Mesendoderm (in vitro differentiated cells): ENCODE measurements at regions not wholly inside any gene's neighbourhood (a gene's known extent, or its start where the extent isn't known, plus 50 kb on each side); places are given as distances from the start of the nearest gene placed in this dataset.

ENCODE experiments used
- DNase-seq: peaks from one replicate; pipeline ENCODE4 v3.0.0; 2013
- H2AK5ac ChIP-seq: 2 replicates; pipeline ENCODE4 v1.6.1; 2013; ENCODE audit warnings: low read length, inconsistent platforms
- H2BK120ac ChIP-seq: 2 replicates; pipeline ENCODE4 v1.6.1; 2013; ENCODE audit warnings: low read depth, mild to moderate bottlenecking, low read length, moderate library complexity, mixed read lengths
- H2BK15ac ChIP-seq: replicated peaks from 2 replicates; pipeline ENCODE4 v1.6.1; 2013; ENCODE audit warnings: low read depth, mild to moderate bottlenecking, moderate library complexity
- H2BK5ac ChIP-seq: 2 replicates; pipeline ENCODE4 v1.6.1; 2013; ENCODE audit warnings: low read length, inconsistent platforms
- H3K18ac ChIP-seq: 2 replicates; pipeline ENCODE4 v1.6.1; 2013; ENCODE audit warnings: mild to moderate bottlenecking, low read length, mixed read lengths
- H3K23ac ChIP-seq: one replicate; pipeline ENCODE4 v1.6.1; 2013; ENCODE audit warnings: low read length
- H3K27ac ChIP-seq: 2 replicates; pipeline ENCODE4 v1.5.1; 2013; ENCODE audit warnings: low read depth, mild to moderate bottlenecking, inconsistent platforms, low read length, moderate library complexity
- H3K27me3 ChIP-seq: 2 replicates; pipeline ENCODE4 v1.6.1; 2013; ENCODE audit warnings: low read length, control low read depth, mild to moderate bottlenecking, inconsistent platforms; ENCODE audit not compliant: insufficient read depth, poor library complexity
- H3K36me3 ChIP-seq: 2 replicates; pipeline ENCODE4 v1.6.1; 2013; ENCODE audit warnings: low read length, inconsistent platforms; ENCODE audit not compliant: control insufficient read depth, insufficient read depth
- H3K4ac ChIP-seq: one replicate; pipeline ENCODE4 v1.6.1; 2013; ENCODE audit warnings: low read depth, mild to moderate bottlenecking, low read length, moderate library complexity
- H3K4me1 ChIP-seq: 2 replicates; pipeline ENCODE4 v1.6.1; 2013; ENCODE audit warnings: low read depth, low read length, inconsistent platforms; ENCODE audit not compliant: control insufficient read depth
- H3K4me2 ChIP-seq: 2 replicates; pipeline ENCODE4 v1.6.1; 2013; ENCODE audit warnings: low read length
- H3K4me3 ChIP-seq: 2 replicates; pipeline ENCODE4 v1.5.1; 2013; ENCODE audit warnings: mild to moderate bottlenecking, low read length
- H3K56ac ChIP-seq: one replicate; pipeline ENCODE4 v1.6.1; 2013; ENCODE audit warnings: low read length
- H3K79me1 ChIP-seq: 2 replicates; pipeline ENCODE4 v1.6.1; 2013; ENCODE audit warnings: low read length, inconsistent platforms
- H3K79me2 ChIP-seq: 2 replicates; pipeline ENCODE4 v1.6.1; 2013; ENCODE audit warnings: mild to moderate bottlenecking, low read length; ENCODE audit not compliant: control insufficient read depth, insufficient read depth
- H3K9ac ChIP-seq: 2 replicates; pipeline ENCODE4 v1.6.1; 2013; ENCODE audit warnings: low read length, inconsistent platforms
- H4K5ac ChIP-seq: one replicate; pipeline ENCODE4 v1.6.1; 2013; ENCODE audit warnings: low read length
- H4K8ac ChIP-seq: one replicate; pipeline ENCODE4 v1.6.1; 2013; ENCODE audit warnings: low read depth, mild to moderate bottlenecking, control low read depth, low read length, moderate library complexity
- WGBS: extraction: QIAGEN DNeasy Blood & Tissue Kit; methylation state at CpG from one replicate; pipeline ENCODE4 v1.1.7; 2013; ENCODE audit warnings: low lambda C conversion rate, missing lambda C conversion rate; ENCODE audit not compliant: insufficient coverage; ENCODE audit errors: extremely low coverage; 5-methylcytosine and 5-hydroxymethylcytosine counted together

GRCh38 chr10:127610816-127611215 lies 61.7 kb downstream of the NPS start:
- Histone ChIP-seq H3K27ac (no peak overlapping the region), H2BK5ac (no peak overlapping the region), H3K4me1 (no peaks in the 10 kb centered on the region), H3K27me3 (no peaks in the 10 kb centered on the region), H3K36me3 (no peaks in the 10 kb centered on the region), H4K8ac (no peak overlapping the region), H3K4me2 (no peak overlapping the region), H2AK5ac (no peak overlapping the region), H4K5ac (no peak overlapping the region), H3K18ac (no peak overlapping the region), H3K4ac (no peak overlapping the region), H2BK120ac (no peak overlapping the region), H3K56ac (no peak overlapping the region), H3K9ac (no peak overlapping the region), H3K79me2 (no peaks in the 10 kb centered on the region), H2BK15ac (no peak overlapping the region), H3K79me1 (no peaks in the 10 kb centered on the region), H3K23ac (no peak overlapping the region), H3K4me3 (no peak overlapping the region)
- DNase-seq, result no peak
- no CpG with 5 or more reads among the region's 1 CpG for WGBS

GRCh38 chr10:127614484-127615017 lies 65.4 kb downstream of the NPS start:
- Histone ChIP-seq H3K18ac (no peak overlapping the region), H4K8ac (no peak overlapping the region), H4K5ac (no peak overlapping the region), H3K56ac (no peak overlapping the region), H3K27me3 (no peaks in the 10 kb centered on the region), H3K27ac (no peak overlapping the region), H3K4me1 (no peaks in the 10 kb centered on the region), H3K4ac (no peak overlapping the region), H2BK15ac (no peak overlapping the region), H3K23ac (no peak overlapping the region), H3K9ac (no peak overlapping the region), H3K4me3 (no peak overlapping the region), H3K36me3 (no peaks in the 10 kb centered on the region), H3K4me2 (no peak overlapping the region), H3K79me2 (no peaks in the 10 kb centered on the region), H2BK120ac (no peak overlapping the region), H3K79me1 (no peaks in the 10 kb centered on the region), H2AK5ac (no peak overlapping the region), H2BK5ac (no peak overlapping the region)
- no CpG with 5 or more reads among the region's 7 CpGs for WGBS
- DNase-seq, result no peak

GRCh38 chr10:127618797-127619196 lies 69.7 kb downstream of the NPS start:
- no peak overlapping the region for H4K5ac ChIP-seq
- H3K27ac ChIP-seq, result no peak overlapping the region
- no CpG with 5 or more reads among the region's 3 CpGs for WGBS
- no peak overlapping the region for H3K4me2 ChIP-seq
- no peak overlapping the region for H3K23ac ChIP-seq
- no peak overlapping the region for H3K4ac ChIP-seq
- no peaks in the 10 kb centered on the region for H3K79me1 ChIP-seq
- H2BK5ac ChIP-seq, result no peak overlapping the region
- no peaks in the 10 kb centered on the region for H3K36me3 ChIP-seq
- no peak overlapping the region for H2AK5ac ChIP-seq
- DNase-seq, result no peak
- H4K8ac ChIP-seq, result no peak overlapping the region
- no peaks in the 10 kb centered on the region for H3K27me3 ChIP-seq
- no peaks in the 10 kb centered on the region for H3K79me2 ChIP-seq
- no peak overlapping the region for H3K9ac ChIP-seq
- H3K4me1 ChIP-seq, result no peaks in the 10 kb centered on the region
- H2BK120ac ChIP-seq, result no peak overlapping the region
- no peak overlapping the region for H2BK15ac ChIP-seq
- no peak overlapping the region for H3K56ac ChIP-seq
- no peak overlapping the region for H3K18ac ChIP-seq
- H3K4me3 ChIP-seq, result no peak overlapping the region

GRCh38 chr10:127619546-127620325 lies 70.6 kb downstream of the NPS start:
- Histone ChIP-seq H3K79me1 (no peaks in the 10 kb centered on the region), H3K4ac (no peak overlapping the region), H3K4me1 (no peaks in the 10 kb centered on the region), H3K4me3 (no peak overlapping the region), H3K56ac (no peak overlapping the region), H3K4me2 (no peak overlapping the region), H2BK120ac (no peak overlapping the region), H3K18ac (no peak overlapping the region), H3K27me3 (no peaks in the 10 kb centered on the region), H2BK5ac (no peak overlapping the region), H4K5ac (no peak overlapping the region), H3K27ac (no peak overlapping the region), H2AK5ac (no peak overlapping the region), H3K23ac (no peak overlapping the region), H3K36me3 (no peaks in the 10 kb centered on the region), H4K8ac (no peak overlapping the region), H2BK15ac (no peak overlapping the region), H3K79me2 (no peaks in the 10 kb centered on the region), H3K9ac (no peak overlapping the region)
- DNase-seq, result no peak
- no CpG with 5 or more reads among the region's 5 CpGs for WGBS

GRCh38 chr10:127635882-127636281 lies 86.8 kb downstream of the NPS start:
- no peak overlapping the region for H3K56ac ChIP-seq
- WGBS, result no CpG with 5 or more reads among the region's 2 CpGs
- no peaks in the 10 kb centered on the region for H3K27me3 ChIP-seq
- H3K4me1 ChIP-seq, result no peaks in the 10 kb centered on the region
- no peak overlapping the region for H3K9ac ChIP-seq
- H4K8ac ChIP-seq, result no peak overlapping the region
- no peak overlapping the region for H2BK15ac ChIP-seq
- no peaks in the 10 kb centered on the region for H3K79me2 ChIP-seq
- H4K5ac ChIP-seq, result no peak overlapping the region
- no peak overlapping the region for H3K4ac ChIP-seq
- H3K27ac ChIP-seq, result no peak overlapping the region
- no peak overlapping the region for H3K23ac ChIP-seq
- H3K36me3 ChIP-seq, result no peaks in the 10 kb centered on the region
- H3K18ac ChIP-seq, result no peak overlapping the region
- DNase-seq, result no peak
- no peak overlapping the region for H2AK5ac ChIP-seq
- no peaks in the 10 kb centered on the region for H3K79me1 ChIP-seq
- H3K4me2 ChIP-seq, result no peak overlapping the region
- no peak overlapping the region for H2BK120ac ChIP-seq
- H3K4me3 ChIP-seq, result no peak overlapping the region
- H2BK5ac ChIP-seq, result no peak overlapping the region

- Histone ChIP-seq H2BK15ac (no peak overlapping the region), H3K4me2 (no peak overlapping the region), H3K4me1 (no peaks in the 10 kb centered on the region), H3K27ac (no peak overlapping the region), H3K9ac (no peak overlapping the region), H3K18ac (no peak overlapping the region), H3K36me3 (no peaks in the 10 kb centered on the region), H3K27me3 (no peaks in the 10 kb centered on the region), H2AK5ac (no peak overlapping the region), H3K23ac (no peak overlapping the region), H2BK120ac (no peak overlapping the region), H3K4ac (no peak overlapping the region), H4K8ac (no peak overlapping the region), H3K56ac (no peak overlapping the region), H4K5ac (no peak overlapping the region), H3K4me3 (no peak overlapping the region), H3K79me1 (no peaks in the 10 kb centered on the region), H3K79me2 (no peaks in the 10 kb centered on the region), H2BK5ac (no peak overlapping the region)
- no peak for DNase-seq
- no CpG with 5 or more reads among the region's 3 CpGs for WGBS
Measured at GRCh38 chr10:127648885-127649284, 88.1 kb upstream of the FOXI2 start.
